Daoy (cell line): ENCODE measurements at regions not wholly inside any gene's neighbourhood (a gene's known extent, or its start where the extent isn't known, plus 50 kb on each side); places are given as distances from the start of the nearest gene placed in this dataset.

ENCODE experiments used
- DNase-seq: peaks from one replicate; pipeline ENCODE4 v3.0.0-alpha.2; 2015; ENCODE audit warnings: low read depth

- no peak for DNase-seq
Observed at GRCh38 chr3:159789017-159789416, 199.6 kb upstream of the IL12A start.

GRCh38 chr3:159789742-159790635 is 198.6 kb upstream of the IL12A start:
- DNase-seq, result no peak

GRCh38 chr3:159791336-159791735 is 197.3 kb upstream of the IL12A start:
- DNase-seq, result no peak

DNA sequence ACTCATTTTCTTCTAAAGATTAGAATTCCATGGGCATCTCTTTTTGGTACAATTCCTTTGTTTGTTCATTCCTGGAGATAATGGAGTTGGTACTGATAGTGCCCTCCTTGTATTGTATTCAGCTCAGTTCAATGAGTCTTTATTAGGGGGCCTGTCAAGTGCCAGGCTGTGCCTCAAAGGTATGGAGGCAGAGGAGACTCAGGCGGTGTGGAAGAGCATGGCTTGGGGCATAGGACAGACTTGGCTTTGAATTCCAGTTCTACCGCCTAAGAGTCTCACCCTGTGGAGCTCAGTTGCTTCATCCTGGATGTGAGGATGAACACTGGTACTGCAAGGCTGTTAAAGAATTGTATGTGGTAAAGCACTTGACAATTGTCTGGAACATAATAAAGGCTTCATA is 196.6 kb upstream of the IL12A start:
- DNase-seq, result no peak

DNA sequence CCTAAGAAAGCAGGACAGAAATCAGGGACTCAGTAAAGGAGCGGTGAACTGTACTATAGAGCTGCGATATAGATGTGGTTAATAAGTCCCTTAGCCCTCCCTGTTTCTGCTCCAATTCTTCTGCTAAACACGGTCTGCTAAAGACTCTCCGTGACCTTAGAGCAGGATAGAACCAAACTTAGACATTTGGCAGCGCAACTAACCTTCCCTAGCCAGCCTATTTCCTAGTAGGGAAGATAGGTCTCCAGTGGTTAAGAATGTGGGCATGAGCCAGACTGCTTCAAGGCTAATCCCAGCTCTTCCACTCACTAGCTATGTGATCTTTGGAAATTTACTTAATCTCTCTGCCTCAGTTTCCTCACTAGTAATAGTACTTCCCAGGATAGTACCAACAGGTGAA is 193.6 kb upstream of the IL12A start:
- no peak for DNase-seq

GRCh38 chr3:159795681-159796175 is 192.9 kb upstream of the IL12A start:
- DNase-seq, result no peak

GRCh38 chr3:159796226-159796625 is 192.4 kb upstream of the IL12A start:
- no peak for DNase-seq

- peak; percentile 59 for DNase-seq
Observed at GRCh38 chr3:159796744-159797143, 191.9 kb upstream of the IL12A start.

DNA sequence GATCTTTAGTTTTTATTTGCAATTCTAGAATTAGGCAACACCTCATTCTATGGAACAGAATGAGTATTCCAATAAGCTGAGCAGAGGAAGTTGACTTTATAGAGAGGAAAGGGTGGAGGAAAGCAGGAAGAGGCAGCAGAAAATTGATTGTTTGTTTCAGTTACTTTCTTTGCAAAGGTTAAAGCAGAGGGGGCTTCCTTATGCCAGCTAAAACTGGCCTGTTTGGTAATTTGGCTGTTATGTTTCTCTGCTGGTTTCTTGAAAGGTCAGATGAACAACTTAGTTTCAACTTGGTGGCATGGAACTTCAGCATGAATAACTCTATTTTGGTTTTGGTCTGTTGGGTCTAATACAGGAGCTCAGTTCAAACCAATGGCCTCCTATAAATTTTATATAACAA is 190.9 kb upstream of the IL12A start:
- no peak for DNase-seq

DNA sequence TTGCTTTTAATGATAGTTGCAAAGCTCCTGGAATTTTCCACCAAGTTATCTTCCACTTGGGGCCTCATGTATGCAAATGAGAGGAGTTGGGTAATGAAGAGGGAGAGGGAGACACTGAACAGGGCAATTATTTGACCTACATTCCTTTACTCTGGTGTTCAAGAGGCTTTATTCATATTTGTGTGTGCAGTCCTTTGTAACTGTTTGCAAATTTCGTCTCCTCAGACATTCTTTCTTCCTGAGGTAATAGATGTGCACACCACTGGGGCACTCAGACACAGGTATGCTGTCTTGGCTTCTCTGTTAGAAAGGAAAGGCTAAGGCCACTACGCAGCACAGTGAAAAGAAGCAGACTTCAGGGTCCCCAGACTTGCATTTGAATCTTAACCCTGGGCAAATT is 189.7 kb upstream of the IL12A start:
- no peak for DNase-seq

DNA sequence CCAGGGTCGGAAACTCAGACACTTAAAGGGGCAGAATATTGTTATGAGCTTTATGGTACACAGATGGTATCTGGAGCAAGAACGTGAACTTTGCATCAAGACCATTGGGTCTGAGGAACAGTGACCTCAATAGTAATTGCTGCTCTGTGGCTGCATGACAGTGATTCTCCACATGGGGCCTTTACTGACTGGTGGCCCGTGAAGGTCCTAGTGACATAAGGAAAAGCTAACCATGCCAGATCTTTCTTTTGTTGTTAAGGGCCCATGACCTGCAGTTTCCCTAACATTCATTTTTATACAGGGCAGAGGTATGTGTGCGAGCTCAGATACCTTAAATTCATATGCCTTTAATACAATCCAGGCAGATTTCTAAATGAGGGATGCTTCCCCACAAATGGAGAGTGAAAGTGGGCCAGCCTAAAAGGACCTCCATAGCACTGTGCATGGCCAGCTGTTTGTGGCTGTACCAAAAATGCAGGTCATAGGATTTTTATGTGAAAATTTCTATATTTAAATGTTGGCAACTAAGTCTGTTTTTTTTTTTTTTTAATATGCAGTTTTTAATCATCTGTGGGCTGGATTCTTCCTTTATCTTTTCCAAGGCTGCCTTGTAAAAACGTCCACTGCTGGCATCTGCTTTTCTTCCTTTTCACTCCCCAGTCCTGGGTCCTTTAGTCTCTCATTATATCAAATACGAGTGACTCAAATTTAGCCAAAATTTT is 188.0 kb upstream of the IL12A start:
- DNase-seq, result no peak

DNA sequence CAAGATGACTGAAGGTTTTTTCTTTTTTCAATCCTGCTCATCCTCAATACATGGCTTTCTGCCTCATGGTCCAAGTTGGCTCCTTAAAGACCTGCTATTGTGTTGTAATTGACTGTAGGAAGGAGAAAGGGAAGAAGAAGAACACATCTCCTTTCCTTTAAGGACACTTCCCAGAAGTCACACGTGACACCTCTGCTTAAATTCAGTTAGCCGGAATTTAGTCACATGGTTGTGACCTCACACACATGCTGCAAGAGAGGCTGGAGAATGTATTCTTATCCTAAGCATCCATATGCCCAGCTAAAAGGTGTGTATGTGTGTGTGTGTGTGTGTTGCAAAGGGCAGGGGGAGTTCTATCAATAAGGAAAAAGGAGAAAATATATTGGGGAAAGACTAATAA is 185.8 kb upstream of the IL12A start:
- no peak for DNase-seq

- no peak for DNase-seq
Observed at GRCh38 chr3:159803459-159803858, 185.2 kb upstream of the IL12A start.

GRCh38 chr3:159804726-159805410 is 183.8 kb upstream of the IL12A start:
- peak; percentile 90 for DNase-seq

DNA sequence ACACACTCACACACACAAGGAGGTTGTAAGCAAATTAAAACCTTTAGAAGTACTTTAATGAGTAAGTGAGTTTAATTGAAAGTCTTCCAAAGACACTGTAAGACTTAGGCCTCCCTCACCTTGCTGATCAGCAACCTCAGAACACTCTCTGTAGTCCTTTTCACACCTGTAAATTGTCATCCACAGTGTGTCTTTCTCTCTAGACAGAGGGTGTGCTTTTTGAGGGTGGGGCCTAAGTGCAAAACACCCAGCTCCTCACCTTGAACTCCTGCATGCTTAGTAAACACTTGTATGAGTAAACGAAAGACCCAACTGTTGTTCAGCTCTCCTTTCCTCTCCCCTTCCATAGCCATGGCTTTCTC is 183.2 kb upstream of the IL12A start:
- no peak for DNase-seq

DNA sequence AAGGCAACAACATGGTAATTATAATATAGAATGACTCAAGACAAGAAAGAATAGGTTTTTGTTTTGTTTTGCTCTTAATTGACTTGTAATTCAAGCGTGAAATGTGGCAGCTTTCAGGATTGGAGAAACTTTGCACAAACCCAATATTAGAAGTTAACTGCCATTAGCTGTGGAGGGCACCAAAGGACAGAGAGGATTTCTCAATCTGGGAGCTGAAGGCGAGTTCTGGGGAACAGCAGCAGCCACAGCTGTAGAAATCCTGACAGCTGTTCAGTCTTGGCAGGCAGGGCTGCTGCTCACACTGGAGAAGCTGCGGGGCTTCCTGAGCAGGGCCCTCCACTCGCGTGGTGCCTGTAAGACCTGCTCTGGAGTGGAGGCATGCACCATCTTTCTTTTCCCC is 182.2 kb upstream of the IL12A start:
- no peak for DNase-seq

DNA sequence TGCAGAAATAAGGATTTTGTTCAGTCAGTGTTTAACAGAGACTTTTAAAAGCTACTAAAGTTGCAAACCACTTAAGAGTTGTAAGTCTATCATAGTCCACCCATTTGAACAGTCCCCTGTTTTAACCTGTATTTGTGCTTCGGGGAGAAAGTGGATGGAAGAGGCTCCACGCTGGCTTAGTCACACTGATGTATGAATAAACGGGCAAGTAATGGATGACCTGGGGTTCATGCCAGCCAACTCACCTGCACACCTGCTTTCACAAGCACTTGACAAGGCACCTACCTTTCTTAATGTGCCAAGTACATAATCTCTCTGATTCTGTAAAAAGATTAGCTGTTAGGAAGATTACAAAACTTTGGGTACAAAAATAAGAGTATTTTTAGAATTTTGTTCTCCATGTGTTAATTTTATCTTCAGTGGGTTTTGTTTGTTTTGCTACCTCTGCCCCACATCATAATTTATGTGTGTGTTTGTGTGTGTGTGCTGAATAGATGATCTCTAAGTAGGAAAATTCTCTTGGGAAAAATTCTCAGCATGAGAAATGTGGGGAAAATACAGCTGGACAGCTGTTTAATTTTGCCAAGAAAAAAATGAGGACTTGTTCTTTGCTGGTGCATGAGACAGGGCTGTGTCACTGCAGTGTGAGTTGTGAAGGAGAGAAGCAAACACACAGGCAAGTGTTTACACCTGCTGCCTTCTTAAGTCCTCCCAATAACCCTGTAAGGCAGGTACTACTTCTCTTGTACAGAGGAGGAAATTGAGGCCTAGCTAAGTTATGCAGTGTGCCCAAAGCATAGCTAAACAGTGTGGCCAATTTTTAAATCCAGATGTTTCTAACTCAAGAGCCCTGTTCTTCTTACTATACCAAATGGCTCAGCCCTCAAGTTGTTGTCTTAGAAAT is 181.2 kb upstream of the IL12A start:
- DNase-seq, result no peak

DNA sequence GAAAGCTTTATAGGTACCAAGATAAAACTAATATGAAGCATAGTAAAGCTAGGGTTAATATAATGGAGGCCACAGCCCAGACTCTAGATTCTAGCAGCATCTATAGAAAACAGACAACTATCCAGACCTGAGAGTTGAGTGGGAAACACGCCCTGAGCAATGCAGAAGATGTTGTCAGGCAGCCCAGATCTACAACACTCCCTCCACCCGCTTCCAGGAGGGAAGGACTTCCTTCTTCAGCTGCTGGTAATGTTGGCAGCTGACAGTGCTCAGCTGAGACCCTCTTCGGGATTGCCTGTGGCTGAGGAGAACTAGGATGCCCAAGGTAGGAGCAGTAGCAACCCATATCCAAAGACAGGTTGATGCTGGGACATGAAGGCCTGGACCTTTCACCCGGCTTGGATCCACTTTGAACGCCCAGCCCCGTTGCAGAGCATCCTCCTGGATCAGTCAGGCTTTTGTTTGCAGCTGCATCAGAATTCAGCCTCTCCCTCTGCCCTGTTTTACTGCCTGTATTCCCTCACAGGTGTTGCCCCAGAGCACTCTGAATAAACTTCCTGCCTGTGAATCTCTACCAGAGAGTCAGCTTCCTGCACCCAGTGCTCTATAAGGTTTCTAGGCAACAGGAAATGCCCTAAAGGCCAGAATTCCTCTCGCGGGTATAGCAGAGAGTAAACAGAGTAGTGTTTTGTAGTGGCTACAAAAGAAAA is 174.7 kb upstream of the IL12A start:
- DNase-seq, result peak; percentile 35

- DNase-seq, result no peak
Observed at GRCh38 chr3:159816512-159816911, 172.1 kb upstream of the IL12A start.

- DNase-seq, result no peak
Observed at GRCh38 chr3:159817126-159817525, 171.5 kb upstream of the IL12A start.

- DNase-seq, result no peak
Observed at GRCh38 chr3:159817571-159817970, 171.1 kb upstream of the IL12A start.
